WERI-Rb-1 (cell line): ENCODE measurements at regions not wholly inside any gene's neighbourhood (a gene's known extent, or its start where the extent isn't known, plus 50 kb on each side); places are given as distances from the start of the nearest gene placed in this dataset.
"Not testable (repeated sequence)": the region's sequence is repeated elsewhere in the genome, so short reads cannot be mapped to it uniquely, and the experiment has no call there.

Experiments
- DNase-seq: peaks from one replicate; pipeline ENCODE4 v3.0.0-alpha.2; 2020
- H3K27ac ChIP-seq: fragments of 250-450 bp; sonication (Bioruptor Pico); 2 replicates; pipeline ENCODE4 v1.5.1; 2020; ENCODE audit warnings: mild to moderate bottlenecking, moderate library complexity
- H3K27me3 ChIP-seq: fragments of 250-450 bp; sonication (Bioruptor Pico); 2 replicates; pipeline ENCODE4 v1.5.1; 2021; ENCODE audit warnings: mild to moderate bottlenecking, low read depth, moderate library complexity; ENCODE audit not compliant: insufficient read depth, severe bottlenecking
- H3K36me3 ChIP-seq: fragments of 250-450 bp; sonication (Bioruptor Pico); 2 replicates; pipeline ENCODE4 v1.5.1; 2020; ENCODE audit warnings: mild to moderate bottlenecking, moderate library complexity
- H3K4me3 ChIP-seq: 2 replicates; pipeline ENCODE4 v1.5.1; 2011; ENCODE audit warnings: low read depth, mild to moderate bottlenecking, control low read depth, low read length
- H3K9me3 ChIP-seq: fragments of 250-450 bp; sonication (Bioruptor Pico); 2 replicates; pipeline ENCODE4 v1.5.1; 2021; ENCODE audit warnings: mild to moderate bottlenecking, moderate library complexity; ENCODE audit not compliant: severe bottlenecking
- TF ChIP-seq, protein P1 (sequence below): IDR thresholded peaks from 2 replicates; pipeline ENCODE4 v1.5.1; 2011; ENCODE audit warnings: low read depth, mild to moderate bottlenecking, control low read depth, inconsistent platforms, low read length

DNA sequence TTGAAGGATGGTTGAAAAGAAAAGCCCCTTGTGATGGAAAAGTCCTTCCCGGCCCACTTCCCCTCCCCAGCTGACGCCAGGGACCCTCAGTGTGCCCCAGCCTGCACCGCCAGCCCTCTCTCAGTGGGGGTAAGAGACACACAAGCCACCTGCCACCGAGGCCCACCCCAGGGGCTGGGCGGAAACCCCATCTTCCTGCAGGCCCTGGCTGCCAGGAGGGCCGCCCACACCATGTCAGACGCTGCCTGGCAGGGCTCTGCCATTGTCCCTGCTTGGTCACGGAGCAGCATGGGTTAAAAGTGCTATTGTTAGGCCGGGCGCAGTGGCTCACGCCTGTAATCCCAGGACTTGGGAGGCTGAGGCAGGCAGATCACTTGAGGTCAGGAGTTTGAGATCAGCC, 142.0 kb upstream of the ZNF469 start:
- H3K9me3 ChIP-seq, H3K4me3 ChIP-seq, H3K27ac ChIP-seq, H3K36me3 ChIP-seq, H3K27me3 ChIP-seq: not testable (repeated sequence)
- peak; percentile 55 for DNase-seq

DNA sequence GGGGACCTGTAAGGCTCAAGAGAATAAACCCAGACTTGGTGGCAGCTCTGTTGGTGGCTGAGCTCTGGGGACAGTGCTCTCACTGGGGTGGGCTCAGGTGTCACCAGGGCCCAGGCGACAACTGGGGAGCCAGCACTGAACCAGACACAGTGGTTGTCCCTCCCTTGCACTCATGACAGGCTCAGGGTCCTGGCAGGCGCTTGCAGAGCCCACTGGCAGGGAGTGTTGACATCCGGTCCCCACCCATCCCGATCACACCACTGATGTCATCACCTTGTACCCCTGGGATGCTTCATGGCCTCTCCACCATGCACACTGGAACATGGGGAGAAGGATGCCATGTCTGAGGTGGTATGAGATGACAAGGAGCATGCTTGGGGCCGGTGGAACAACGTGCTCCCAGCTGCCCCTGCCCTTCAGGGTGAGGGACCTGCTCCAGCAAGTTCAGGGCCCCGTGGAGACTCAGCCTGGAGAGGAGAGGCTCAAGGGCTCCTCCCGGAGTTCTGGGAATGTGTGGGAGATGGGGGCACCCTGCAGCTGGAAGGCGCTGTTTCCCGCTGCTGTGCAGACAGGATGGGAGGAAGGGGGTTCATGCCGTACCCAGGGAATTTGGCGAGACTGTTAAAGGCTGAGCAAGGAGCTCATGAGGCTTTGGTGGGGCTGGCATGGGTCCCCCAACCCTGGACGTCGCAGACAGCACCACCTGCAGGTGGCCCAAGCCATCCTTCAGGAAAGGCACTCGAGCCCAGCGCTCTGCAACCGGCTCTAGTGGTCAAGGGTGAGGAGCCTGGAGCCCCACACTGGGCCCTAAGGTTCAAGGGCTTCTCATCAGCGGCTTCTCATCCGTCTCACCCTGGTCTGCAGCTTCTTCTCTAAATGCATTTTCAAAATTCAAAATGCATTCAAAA, 141.1 kb upstream of the ZNF469 start:
- not testable (repeated sequence) for H3K4me3 ChIP-seq, H3K27ac ChIP-seq, H3K36me3 ChIP-seq, DNase-seq, H3K27me3 ChIP-seq, H3K9me3 ChIP-seq
- TF ChIP-seq, protein P1, sequence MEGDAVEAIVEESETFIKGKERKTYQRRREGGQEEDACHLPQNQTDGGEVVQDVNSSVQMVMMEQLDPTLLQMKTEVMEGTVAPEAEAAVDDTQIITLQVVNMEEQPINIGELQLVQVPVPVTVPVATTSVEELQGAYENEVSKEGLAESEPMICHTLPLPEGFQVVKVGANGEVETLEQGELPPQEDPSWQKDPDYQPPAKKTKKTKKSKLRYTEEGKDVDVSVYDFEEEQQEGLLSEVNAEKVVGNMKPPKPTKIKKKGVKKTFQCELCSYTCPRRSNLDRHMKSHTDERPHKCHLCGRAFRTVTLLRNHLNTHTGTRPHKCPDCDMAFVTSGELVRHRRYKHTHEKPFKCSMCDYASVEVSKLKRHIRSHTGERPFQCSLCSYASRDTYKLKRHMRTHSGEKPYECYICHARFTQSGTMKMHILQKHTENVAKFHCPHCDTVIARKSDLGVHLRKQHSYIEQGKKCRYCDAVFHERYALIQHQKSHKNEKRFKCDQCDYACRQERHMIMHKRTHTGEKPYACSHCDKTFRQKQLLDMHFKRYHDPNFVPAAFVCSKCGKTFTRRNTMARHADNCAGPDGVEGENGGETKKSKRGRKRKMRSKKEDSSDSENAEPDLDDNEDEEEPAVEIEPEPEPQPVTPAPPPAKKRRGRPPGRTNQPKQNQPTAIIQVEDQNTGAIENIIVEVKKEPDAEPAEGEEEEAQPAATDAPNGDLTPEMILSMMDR: 0 out of 2 replicates have a peak, but pooled peaks have one; percentile 23

DNA sequence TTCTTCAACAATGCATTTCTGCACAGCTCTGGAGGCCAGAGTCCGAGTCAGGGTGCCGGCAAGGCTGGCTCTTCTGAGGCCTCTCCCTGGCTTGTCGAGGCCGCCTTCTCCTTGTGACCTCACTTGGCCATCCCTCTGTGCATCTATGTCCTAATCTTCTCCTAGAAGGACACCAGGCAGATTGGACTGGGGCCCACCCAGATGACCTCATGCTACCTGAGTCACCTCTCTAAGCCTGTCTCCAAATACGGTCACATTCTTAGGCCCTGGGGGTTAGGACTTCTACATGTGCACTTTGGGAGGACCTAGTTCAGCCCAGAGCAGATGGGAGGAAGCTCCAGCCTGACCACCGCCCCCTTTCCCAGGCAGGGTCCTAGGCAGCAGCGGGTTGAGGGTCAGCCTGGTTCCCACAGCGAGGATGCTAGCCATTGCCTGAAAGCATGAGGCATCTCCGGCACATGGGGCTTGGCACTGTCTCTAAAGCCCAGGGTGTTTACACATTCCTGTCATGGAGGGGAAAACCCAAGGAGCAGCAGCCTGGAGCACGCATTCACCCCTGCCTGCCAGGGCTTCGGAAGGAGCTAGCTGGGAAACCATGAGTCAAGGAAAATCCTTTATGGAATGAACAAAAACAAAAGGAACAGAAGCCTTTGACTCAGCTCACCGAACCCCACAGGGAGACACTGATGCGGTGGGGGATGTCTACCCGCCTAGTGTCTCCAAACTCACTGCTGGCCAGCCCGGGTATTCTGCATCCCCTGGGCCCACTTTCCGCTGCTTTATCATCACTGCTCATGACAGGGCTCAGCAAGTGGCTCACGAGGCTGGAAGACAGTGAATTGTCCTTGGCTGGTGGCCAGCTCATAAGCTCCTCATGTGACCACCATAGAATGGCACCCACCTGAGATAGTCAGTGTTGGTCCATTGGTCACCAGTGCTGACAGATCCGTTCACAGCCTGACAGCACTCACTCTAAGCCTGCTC, 140.2 kb upstream of the ZNF469 start:
- peak; percentile 38 for DNase-seq
- not testable (repeated sequence) for H3K27me3 ChIP-seq, H3K36me3 ChIP-seq, H3K9me3 ChIP-seq, H3K4me3 ChIP-seq, H3K27ac ChIP-seq

DNA sequence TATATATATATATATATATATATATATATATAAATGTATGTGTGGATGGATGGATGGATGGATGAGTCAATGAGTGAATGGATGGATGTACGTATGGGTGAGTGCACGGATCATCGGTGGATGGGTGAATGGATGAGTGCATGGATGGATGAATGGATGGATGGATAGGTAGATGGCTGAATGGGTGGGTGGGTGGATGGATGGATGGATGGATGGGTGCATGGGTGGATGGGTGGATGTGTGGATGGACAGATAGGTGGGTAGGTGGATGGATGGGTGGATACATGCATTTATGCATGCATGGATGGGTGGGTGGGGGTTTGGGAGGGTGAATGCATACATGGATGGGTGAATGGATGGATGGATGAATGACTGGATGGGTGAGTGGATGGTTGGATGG, 138.8 kb upstream of the ZNF469 start:
- not testable (repeated sequence) for H3K4me3 ChIP-seq, H3K27me3 ChIP-seq, H3K27ac ChIP-seq

DNA sequence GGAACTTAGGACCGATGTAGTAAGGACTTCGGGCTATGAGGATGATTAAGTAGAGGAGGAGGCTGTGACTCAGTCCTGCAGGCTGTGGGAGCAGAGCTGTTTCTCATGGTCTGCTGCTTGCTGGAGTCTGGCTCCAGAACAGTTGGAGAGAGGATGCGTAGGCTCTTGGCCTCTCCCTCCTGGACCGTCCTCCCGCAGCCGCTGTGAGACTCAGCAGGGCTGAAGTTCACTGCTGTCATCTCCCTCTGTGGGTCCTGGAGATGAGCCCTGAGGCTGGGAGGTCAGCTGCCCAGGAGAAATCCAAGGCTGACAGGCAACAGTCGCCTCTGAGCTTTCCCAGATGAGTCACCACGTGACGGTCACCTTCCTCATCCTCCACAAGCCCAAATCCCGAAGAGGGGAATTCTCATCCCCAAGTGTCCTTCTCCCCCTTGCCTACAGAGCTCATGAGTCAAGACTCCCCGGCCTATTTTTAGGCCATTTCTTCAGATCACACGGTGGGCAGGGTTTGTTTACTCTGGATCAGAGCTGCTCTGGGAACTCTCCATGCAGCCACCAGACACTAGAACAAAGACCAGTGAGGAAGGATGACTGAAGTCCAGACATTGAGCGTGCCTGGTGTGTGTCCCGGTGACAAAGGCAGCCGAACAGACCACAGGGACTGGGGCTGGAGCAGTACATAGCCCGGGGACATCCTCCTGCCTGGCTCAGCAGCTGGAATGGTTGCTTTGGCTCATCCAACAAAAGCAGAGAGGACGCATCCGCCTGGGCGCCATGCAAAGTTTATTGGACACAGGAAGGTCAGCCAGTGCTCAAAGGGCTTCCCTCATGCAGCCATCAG, 137.3 kb upstream of the ZNF469 start:
- H3K27ac ChIP-seq, H3K9me3 ChIP-seq, H3K27me3 ChIP-seq, H3K4me3 ChIP-seq, DNase-seq, H3K36me3 ChIP-seq: not testable (repeated sequence)

More for the DNA sequence above, 138.8 kb upstream of the ZNF469 start:
- H3K36me3 ChIP-seq, DNase-seq, H3K9me3 ChIP-seq: not testable (repeated sequence)

DNA sequence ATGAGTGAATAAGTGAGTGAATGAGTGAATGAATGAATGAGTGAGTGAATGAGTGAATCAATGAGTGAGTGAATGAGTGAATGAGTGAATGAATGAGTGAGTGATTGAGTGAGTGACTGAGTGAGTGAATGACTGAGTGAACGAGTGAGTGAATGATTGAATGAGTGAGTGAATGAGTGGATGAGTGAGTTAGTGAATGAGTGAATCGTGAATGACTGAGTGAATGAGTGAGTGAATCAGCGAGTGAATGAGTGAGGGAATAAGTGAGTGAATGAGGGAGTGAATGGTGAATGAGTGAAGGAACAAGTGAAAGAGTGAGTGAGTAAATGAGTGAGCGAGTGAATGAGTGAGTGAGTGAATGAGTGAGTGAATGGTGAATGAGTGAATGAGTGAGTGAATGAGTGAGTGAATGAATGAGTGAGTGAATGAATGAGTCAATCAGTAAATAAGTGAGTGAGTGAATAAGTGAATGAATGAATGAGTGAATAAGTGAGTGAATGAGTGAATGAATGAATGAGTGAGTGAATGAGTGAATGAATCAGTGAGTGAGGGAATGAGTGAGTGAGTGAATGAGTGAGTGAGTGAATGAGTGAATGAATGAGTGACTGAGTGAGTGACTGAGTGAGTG, 135.7 kb upstream of the ZNF469 start:
- not testable (repeated sequence) for DNase-seq

DNA sequence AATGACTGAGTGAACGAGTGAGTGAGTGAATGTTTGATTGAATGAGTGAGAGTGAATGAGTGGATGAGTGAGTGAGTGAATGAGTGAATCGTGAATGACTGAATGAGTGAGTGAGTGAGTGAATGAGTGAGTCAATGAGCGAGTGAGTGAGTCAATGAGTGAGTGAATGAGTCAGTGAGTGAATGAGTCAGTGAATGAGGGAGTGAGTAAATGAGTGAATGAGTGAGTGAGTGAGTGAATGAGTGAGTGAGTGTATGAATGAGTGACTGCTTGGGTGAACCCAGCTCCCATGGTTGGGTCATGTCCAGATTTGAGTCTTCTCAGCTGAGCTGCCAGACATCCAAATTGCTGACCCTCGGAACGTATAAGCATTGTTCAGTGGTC, 135.2 kb upstream of the ZNF469 start:
- not testable (repeated sequence) for H3K9me3 ChIP-seq, H3K27ac ChIP-seq, H3K27me3 ChIP-seq, DNase-seq, H3K36me3 ChIP-seq, H3K4me3 ChIP-seq

More for the DNA sequence above, 135.7 kb upstream of the ZNF469 start:
- H3K36me3 ChIP-seq, H3K4me3 ChIP-seq, H3K27ac ChIP-seq, H3K27me3 ChIP-seq, H3K9me3 ChIP-seq: not testable (repeated sequence)

DNA sequence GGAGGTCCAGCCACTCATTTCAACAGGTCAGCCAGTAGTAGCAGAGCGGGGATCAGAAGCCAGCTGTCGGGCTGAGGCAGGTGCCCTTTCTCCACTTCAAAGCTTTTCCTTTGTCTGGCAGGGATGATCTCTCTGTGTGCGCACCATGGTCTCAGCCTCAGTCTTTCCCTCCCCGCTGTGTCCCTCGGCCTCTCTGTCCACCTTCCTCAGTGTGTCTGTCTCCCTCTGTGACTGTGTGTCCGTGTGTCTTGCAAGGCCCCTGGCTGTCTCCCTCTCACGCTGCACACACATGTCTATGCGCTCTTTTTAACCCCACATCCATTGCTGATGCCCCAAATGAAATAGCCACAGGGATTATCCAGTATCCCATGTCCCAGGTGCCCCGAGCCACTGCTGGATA, 134.0 kb upstream of the ZNF469 start:
- not testable (repeated sequence) for H3K27ac ChIP-seq, H3K27me3 ChIP-seq, H3K4me3 ChIP-seq, H3K9me3 ChIP-seq, DNase-seq, H3K36me3 ChIP-seq

DNA sequence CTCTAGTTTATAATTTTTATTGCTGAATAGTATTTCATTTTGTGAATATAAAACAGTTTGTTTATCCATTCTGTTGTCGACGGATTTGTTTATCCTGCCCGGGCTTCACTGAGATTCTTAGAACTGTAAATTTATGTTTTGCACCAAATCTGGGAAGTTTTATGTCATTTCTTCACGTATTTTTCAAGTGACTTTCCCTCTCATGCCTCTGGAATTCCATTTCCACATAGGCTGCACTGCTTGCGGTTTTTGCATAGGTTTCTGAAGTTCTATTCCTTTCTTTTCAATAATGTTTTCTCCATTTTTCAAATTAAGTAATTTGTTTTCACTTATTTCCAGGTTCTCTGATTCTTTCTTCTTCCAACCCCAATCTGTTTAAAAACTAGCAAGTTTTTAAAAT, 132.4 kb upstream of the ZNF469 start:
- not testable (repeated sequence) for H3K27me3 ChIP-seq, H3K36me3 ChIP-seq, H3K9me3 ChIP-seq, H3K27ac ChIP-seq, DNase-seq, H3K4me3 ChIP-seq

DNA sequence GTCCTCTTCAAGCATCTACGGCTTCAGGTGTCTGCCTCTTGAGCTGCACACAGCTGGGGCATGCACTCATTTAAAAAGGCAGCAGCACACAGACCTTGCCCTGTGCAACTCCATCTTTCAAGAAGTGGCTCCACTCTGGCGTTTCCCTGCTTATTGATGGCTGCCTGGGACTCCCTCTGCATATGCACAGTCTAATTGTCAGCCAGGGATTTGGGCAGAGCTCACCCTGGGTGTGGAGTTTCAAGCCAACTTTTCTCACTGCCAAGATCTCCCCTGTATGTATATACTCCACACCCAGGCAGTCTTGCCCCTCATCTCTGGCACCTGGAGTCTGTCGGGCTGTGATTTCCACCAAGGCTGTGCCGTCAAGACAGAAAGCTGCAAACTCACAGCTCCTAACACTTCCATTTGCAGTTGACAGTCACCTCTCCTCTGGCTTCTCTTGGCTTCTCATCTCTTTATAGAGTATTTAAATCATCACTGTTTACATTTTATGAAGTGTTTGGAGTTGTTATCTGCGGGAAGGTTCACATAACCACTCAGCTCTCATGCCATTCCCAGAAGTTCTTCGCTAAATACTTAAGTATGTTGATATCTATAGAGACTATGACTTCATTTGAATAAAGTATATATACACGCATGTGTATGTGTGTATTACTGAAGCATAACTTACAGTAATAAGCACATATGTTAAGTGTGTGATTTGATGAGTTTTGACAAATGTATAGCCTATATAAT, 130.5 kb upstream of the ZNF469 start:
- H3K4me3 ChIP-seq, H3K27ac ChIP-seq: not testable (repeated sequence)

DNA sequence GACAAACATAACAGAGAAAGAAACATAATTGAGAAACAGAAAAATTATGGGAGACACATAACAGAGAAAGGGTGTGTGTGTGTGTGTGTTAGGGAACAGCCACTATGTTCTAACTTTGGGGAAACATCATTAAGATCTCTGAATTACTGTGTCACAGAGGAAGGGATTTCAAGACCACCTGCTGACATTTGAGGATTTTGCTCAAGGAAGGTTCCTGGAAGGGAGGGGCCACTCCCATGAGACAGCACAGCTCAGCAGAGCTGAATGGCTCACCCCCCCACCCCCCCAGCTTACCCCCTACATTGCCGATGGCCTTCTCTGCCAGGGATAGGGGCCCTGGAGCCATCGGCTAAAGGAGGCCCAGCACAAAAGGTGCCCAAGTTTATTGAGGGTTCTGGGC, 124.6 kb upstream of the ZNF469 start:
- not testable (repeated sequence) for H3K4me3 ChIP-seq, H3K27me3 ChIP-seq, H3K27ac ChIP-seq, DNase-seq, H3K36me3 ChIP-seq, H3K9me3 ChIP-seq

More for the DNA sequence above, 130.5 kb upstream of the ZNF469 start:
- DNase-seq, H3K36me3 ChIP-seq, H3K27me3 ChIP-seq, H3K9me3 ChIP-seq: not testable (repeated sequence)
